HCT116 (cell line): ENCODE measurements at regions not wholly inside any gene's neighbourhood (a gene's known extent, or its start where the extent isn't known, plus 50 kb on each side); places are given as distances from the start of the nearest gene placed in this dataset.

Experiments
- ATAC-seq: fragments of 200-7000 bp; cut with Tn5 transposase; 2 replicates; pipeline ENCODE4 v1.9.1; 2020; ENCODE audit warnings: mild to moderate bottlenecking, moderate library complexity
- BruUV-seq: library from RNA; stranded (reverse); fragments of 400-500 nt; replicated peaks from 2 replicates; lab custom pipeline; 2021; lab: Mats Ljungman, UMichigan
- CTCF ChIA-PET: fragments of 300-600 bp; sonication (Branson Sonifier 250); formaldehyde crosslinking; loops from one replicate; lab custom pipeline; 2021; ENCODE audit warnings: antibody characterized with exemption; lab: Charles Lee
- POLR2A ChIA-PET: fragments of 300-600, 350-600 bp; sonication (Branson Sonifier 250); formaldehyde crosslinking; loops from one replicate; lab custom pipeline; 2021; ENCODE audit warnings: antibody characterized with exemption; lab: Charles Lee
- RAD21 ChIA-PET, 2 experiments: fragments of 300-600 bp; sonication (Branson Sonifier 250); formaldehyde crosslinking; loops; one replicate each; lab custom pipeline; 2023; ENCODE audit warnings: low total read pairs in 2 of 2; ENCODE audit not compliant: uncharacterized antibody in 2 of 2, unreplicated experiment in 2 of 2, low non-redundant PET in 1 of 2; lab: Charles Lee
- DNase-seq: peaks from one replicate; pipeline ENCODE4 v3.0.0-alpha.2; 2010; ENCODE audit warnings: low read depth, low spot score
- H2AFZ ChIP-seq: fragments of 200-600 bp; shearing (Covaris generic), sonication (generic); 2 replicates; pipeline ENCODE4 v1.6.1; 2017; ENCODE audit warnings: low read depth, mixed run types, mixed read lengths, antibody characterized with exemption, low read length; ENCODE audit not compliant: poor library complexity, severe bottlenecking
- H3K27ac ChIP-seq: 2 replicates; pipeline ENCODE4 v1.5.1; 2012; ENCODE audit warnings: low read depth, low read length
- H3K27me3 ChIP-seq: fragments of 200-600 bp; sonication (generic); 2 replicates; pipeline ENCODE4 v1.6.1; 2016; ENCODE audit warnings: mixed run types, low read length, mixed read lengths; ENCODE audit not compliant: insufficient read depth
- H3K36me3 ChIP-seq, 2 experiments: fragments of 200-500 bp in 1 of 2; fragments of 200-600 bp in 1 of 2; sonication (Bioruptor generic) in 1 of 2; sonication (generic) in 1 of 2; 2 replicates each; pipeline versions ENCODE4 v1.5.1 to v1.6.1; 2014 to 2016; ENCODE audit warnings: low read length in 2 of 2, inconsistent platforms in 1 of 2, mixed read lengths in 1 of 2, mixed run types in 1 of 2; ENCODE audit not compliant: insufficient read depth in 2 of 2, control insufficient read depth in 1 of 2
- H3K4me1 ChIP-seq, 2 experiments: fragments of 200-600 bp in 1 of 2; sonication (generic) in 1 of 2; 2 replicates each; pipeline versions ENCODE4 v1.5.1 to v1.6.1; 2012 to 2017; ENCODE audit warnings: low read length in 2 of 2, inconsistent platforms in 1 of 2, mild to moderate bottlenecking in 1 of 2, mixed read lengths in 1 of 2, mixed run types in 1 of 2, moderate library complexity in 1 of 2; ENCODE audit not compliant: insufficient read depth in 2 of 2, control insufficient read depth in 1 of 2
- H3K4me2 ChIP-seq: fragments of 200-600 bp; sonication (generic); 2 replicates; pipeline ENCODE4 v1.6.1; 2017; ENCODE audit warnings: mixed run types, low read length, mixed read lengths
- H3K4me3 ChIP-seq, 2 experiments: fragments of 200-600 bp in 1 of 2; sonication (generic) in 1 of 2; replicated peaks in 1 of 2; 2 replicates each; pipeline ENCODE4 v1.5.1; 2011 to 2016; ENCODE audit warnings: low read length in 2 of 2, control low read depth in 1 of 2, low read depth in 1 of 2, mild to moderate bottlenecking in 1 of 2, mixed read lengths in 1 of 2, mixed run types in 1 of 2
- H3K79me2 ChIP-seq: fragments of 200-600 bp; sonication (generic); 2 replicates; pipeline ENCODE4 v1.6.1; 2017; ENCODE audit warnings: mild to moderate bottlenecking, mixed run types, low read length, moderate library complexity, mixed read lengths; ENCODE audit not compliant: insufficient read depth
- H3K9ac ChIP-seq: fragments of 200-600 bp; sonication (generic); 2 replicates; pipeline ENCODE4 v1.6.1; 2016; ENCODE audit warnings: low read length, mixed read lengths
- H3K9me2 ChIP-seq: fragments of 200-600 bp; sonication (generic), shearing (Covaris generic); 2 replicates; pipeline ENCODE4 v1.6.1; 2017; ENCODE audit warnings: mixed run types, mild to moderate bottlenecking, moderate library complexity; ENCODE audit not compliant: insufficient read depth
- H3K9me3 ChIP-seq, 2 experiments: fragments of 200-500 bp in 1 of 2; fragments of 200-600 bp in 1 of 2; sonication (Bioruptor generic) in 1 of 2; sonication (generic) in 1 of 2; 2 replicates each; pipeline ENCODE4 v1.6.1; 2014 to 2017; ENCODE audit warnings: low read length in 2 of 2, mixed read lengths in 2 of 2, inconsistent platforms in 1 of 2, low read depth in 1 of 2, mild to moderate bottlenecking in 1 of 2, mixed run types in 1 of 2, moderate library complexity in 1 of 2; ENCODE audit not compliant: control insufficient read depth in 1 of 2, insufficient read depth in 1 of 2
- H4K20me1 ChIP-seq: fragments of 200-600 bp; sonication (generic), shearing (Covaris generic); 2 replicates; pipeline ENCODE4 v1.6.1; 2017; ENCODE audit warnings: mixed run types, mild to moderate bottlenecking, moderate library complexity; ENCODE audit not compliant: insufficient read depth
- ATF3 ChIP-seq: IDR thresholded peaks from 2 replicates; pipeline ENCODE4 v1.6.1; 2012
- CBX3 ChIP-seq: IDR thresholded peaks from 2 replicates; pipeline ENCODE4 v1.6.1; 2012; ENCODE audit warnings: low read depth
- CEBPB ChIP-seq: IDR thresholded peaks from 2 replicates; pipeline ENCODE4 v1.6.1; 2012; ENCODE audit warnings: low read depth
- CTCF ChIP-seq, 3 experiments: fragments of 200-600 bp in 1 of 3; sonication (generic) in 1 of 3; IDR thresholded peaks in 2 of 3; conservative IDR thresholded peaks in 1 of 3; 2 replicates each; pipeline ENCODE4 v1.5.1; 2012 to 2017; ENCODE audit warnings: low read depth in 2 of 3, low read length in 2 of 3, antibody characterized with exemption in 1 of 3, borderline replicate concordance in 1 of 3, control low read depth in 1 of 3, mild to moderate bottlenecking in 1 of 3, mixed read lengths in 1 of 3, mixed run types in 1 of 3, moderate library complexity in 1 of 3; ENCODE audit not compliant: insufficient read depth in 1 of 3
- EGR1 ChIP-seq: IDR thresholded peaks from 2 replicates; pipeline ENCODE4 v1.6.1; 2012; ENCODE audit warnings: low read depth
- ELF1 ChIP-seq: IDR thresholded peaks from 2 replicates; pipeline ENCODE4 v1.6.1; 2012; ENCODE audit warnings: low read depth, borderline replicate concordance
- EZH2 ChIP-seq: fragments of 200-600 bp; sonication (generic); IDR thresholded peaks from 2 replicates; pipeline ENCODE4 v1.6.1; 2017; ENCODE audit warnings: antibody characterized with exemption, mixed run types
- EZH2phosphoT487 ChIP-seq: fragments of 200-600 bp; IDR thresholded peaks from 2 replicates; pipeline ENCODE4 v1.6.1; 2018; ENCODE audit warnings: antibody characterized with exemption, borderline replicate concordance
- JUND ChIP-seq: IDR thresholded peaks from 2 replicates; pipeline ENCODE4 v1.6.1; 2012
- MAX ChIP-seq: IDR thresholded peaks from 2 replicates; pipeline ENCODE4 v1.6.1; 2012
- POLR2A ChIP-seq: IDR thresholded peaks from 2 replicates; pipeline ENCODE4 v1.7.0; 2011; ENCODE audit warnings: borderline replicate concordance; ENCODE audit not compliant: insufficient read depth, insufficient read length; ENCODE audit errors: extremely low read depth
- POLR2AphosphoS5 ChIP-seq: IDR thresholded peaks from 2 replicates; pipeline ENCODE4 v1.6.1; 2011; ENCODE audit warnings: mild to moderate bottlenecking, low read depth, low read length, moderate library complexity
- REST ChIP-seq: IDR thresholded peaks from 2 replicates; pipeline ENCODE4 v1.6.1; 2012; ENCODE audit warnings: low read depth
- SP1 ChIP-seq: IDR thresholded peaks from 2 replicates; pipeline ENCODE4 v1.6.1; 2012; ENCODE audit warnings: low read depth
- SRF ChIP-seq: IDR thresholded peaks from 2 replicates; pipeline ENCODE4 v1.6.1; 2012; ENCODE audit warnings: low read depth
- TCF7L2 ChIP-seq: IDR thresholded peaks from 2 replicates; pipeline ENCODE4 v1.7.0; 2011; ENCODE audit warnings: borderline replicate concordance, inconsistent platforms; ENCODE audit not compliant: insufficient read depth, insufficient read length; ENCODE audit errors: extremely low read depth
- YY1 ChIP-seq: IDR thresholded peaks from 2 replicates; pipeline ENCODE4 v1.6.1; 2011; ENCODE audit warnings: low read length, low read depth, moderate library complexity, mild to moderate bottlenecking; ENCODE audit not compliant: insufficient replicate concordance; ENCODE audit errors: extremely low read depth
- ZBTB33 ChIP-seq: IDR thresholded peaks from 2 replicates; pipeline ENCODE4 v1.6.1; 2011; ENCODE audit warnings: mild to moderate bottlenecking, low read length, moderate library complexity; ENCODE audit not compliant: insufficient replicate concordance; ENCODE audit errors: extremely low read depth
- ZFX ChIP-seq: fragments of 450-650 bp; IDR thresholded peaks from 2 replicates; pipeline ENCODE4 v1.6.1; 2017
- ZNF274 ChIP-seq: fragments of 200-500 bp; sonication (Bioruptor generic); IDR thresholded peaks from 2 replicates; pipeline ENCODE4 v1.6.1; 2014; ENCODE audit warnings: mild to moderate bottlenecking, low read depth, low read length, inconsistent platforms
- intact Hi-C: fragments of 100-400 bp; cut with micrococcal nuclease; formaldehyde crosslinking; loops from 2 replicates; pipeline ENCODE4 v1.10.0; 2022

- no TSS peak for BruUV-seq
These were observed 228.1 kb upstream of the PROK2 start for GRCh38 chr3:72013084-72013483.

More at GRCh38 chr3:72013084-72013483, 228.1 kb upstream of the PROK2 start:
- intact Hi-C loops = no loop called here
- Histone ChIP-seq H3K27ac (no peak overlapping the region), H3K9me2 (no peaks in the 10 kb centered on the region), H3K9me3 (no peaks in the 10 kb centered on the region), H3K9ac (no peak overlapping the region), H3K4me1 (peaks cover 0 to 11% of the 10 kb centered on the region in 2 experiments; a peak in 2 of 4 replicates), H3K4me3 (no peak overlapping the region), H3K27me3 (no peaks in the 10 kb centered on the region), H3K4me2 (no peak overlapping the region), H3K79me2 (no peaks in the 10 kb centered on the region), H4K20me1 (no peaks in the 10 kb centered on the region), H2AFZ (no peak overlapping the region), H3K36me3 (no peaks in the 10 kb centered on the region)
- TF ChIP-seq ZFX (no peak), EZH2 (no peak), POLR2AphosphoS5 (no peak), EZH2phosphoT487 (no peak), YY1 (no peak), CEBPB (no peak), TCF7L2 (no peak), ELF1 (no peak), REST (no peak), ZNF274 (no peak), CBX3 (no peak), CTCF (IDR thresholded peaks at IDR 0.05 in 2 of 3, conservative IDR thresholded peaks at IDR 0.05 in 1 of 3; ENCODE audit: borderline replicate concordance in 1 of 3, insufficient read depth in 1 of 3, low read depth in 2 of 3, low read length in 2 of 3) (no peak), ZBTB33 (no peak), MAX (no peak), SRF (no peak), EGR1 (no peak), SP1 (no peak), JUND (no peak), ATF3 (no peak), POLR2A (no peak)
- DNase-seq (no peak), ATAC-seq (no peak)
- ChIA-PET CTCF (no interaction called here), POLR2A (no interaction called here), RAD21 (no interaction called here)
